IMR-90 (cell line): ENCODE measurements at regions not wholly inside any gene's neighbourhood (a gene's known extent, or its start where the extent isn't known, plus 50 kb on each side); places are given as distances from the start of the nearest gene placed in this dataset.

Experiments used
- ATAC-seq: fragments of 200-7000 bp; cut with Tn5 transposase; 2 replicates; pipeline ENCODE4 v1.9.1; 2020; ENCODE audit warnings: low read depth, mild to moderate bottlenecking, moderate library complexity
- BruUV-seq: library from RNA; stranded (reverse); fragments of 400-500 nt; replicated peaks from 2 replicates; lab custom pipeline; 2021; lab: Mats Ljungman, UMichigan
- CTCF ChIA-PET: fragments of 300-600 bp; formaldehyde crosslinking; extraction: SDS; loops from one replicate; lab custom pipeline; 2021; ENCODE audit warnings: antibody characterized with exemption; lab: Yijun Ruan, JAX
- POLR2A ChIA-PET: fragments of 300-600 bp; sonication (Branson Sonifier 250); formaldehyde crosslinking; loops from one replicate; lab custom pipeline; 2022; ENCODE audit warnings: antibody characterized with exemption; ENCODE audit not compliant: unreplicated experiment; lab: Charles Lee
- DNase-seq: peaks from one replicate; pipeline ENCODE4 v3.0.0; 2013
- H2AFZ ChIP-seq: replicated peaks from 2 replicates; pipeline ENCODE3; 2013; ENCODE audit warnings: low read length, mild to moderate bottlenecking; ENCODE audit not compliant: poor library complexity
- H2AK5ac ChIP-seq: 2 replicates; pipeline ENCODE4 v1.6.1; 2013; ENCODE audit warnings: low read depth, low read length, inconsistent platforms
- H2AK9ac ChIP-seq: replicated peaks from 2 replicates; pipeline ENCODE3; 2013; ENCODE audit warnings: mild to moderate bottlenecking, low read depth, low read length, moderate library complexity; ENCODE audit not compliant: poor library complexity
- H2BK120ac ChIP-seq: 2 replicates; pipeline ENCODE4 v1.6.1; 2013; ENCODE audit warnings: low read depth, low read length, inconsistent platforms
- H2BK15ac ChIP-seq: 3 replicates; pipeline ENCODE4 v1.6.1; 2013; ENCODE audit warnings: low read depth, low read length, inconsistent platforms
- H2BK20ac ChIP-seq: 2 replicates; pipeline ENCODE4 v1.6.1; 2013; ENCODE audit warnings: low read depth, mild to moderate bottlenecking, inconsistent platforms, low read length, moderate library complexity
- H2BK5ac ChIP-seq: 2 replicates; pipeline ENCODE4 v1.6.1; 2013; ENCODE audit warnings: mild to moderate bottlenecking, low read depth, low read length, inconsistent platforms; ENCODE audit not compliant: poor library complexity, severe bottlenecking
- H3K14ac ChIP-seq: replicated peaks from 2 replicates; pipeline ENCODE4 v1.6.1; 2013; ENCODE audit warnings: low read depth, low read length, inconsistent platforms
- H3K18ac ChIP-seq: 2 replicates; pipeline ENCODE4 v1.6.1; 2013; ENCODE audit warnings: low read depth, low read length, control low read depth
- H3K23ac ChIP-seq: 2 replicates; pipeline ENCODE4 v1.6.1; 2013; ENCODE audit warnings: low read depth, low read length, inconsistent platforms
- H3K27ac ChIP-seq: 2 replicates; pipeline ENCODE4 v1.5.1; 2013; ENCODE audit warnings: mild to moderate bottlenecking, control low read depth, low read length; ENCODE audit not compliant: insufficient read depth
- H3K27me3 ChIP-seq: 2 replicates; pipeline ENCODE4 v1.6.1; 2013; ENCODE audit warnings: low read length; ENCODE audit not compliant: control insufficient read depth, insufficient read depth
- H3K36me3 ChIP-seq: 2 replicates; pipeline ENCODE4 v1.6.1; 2013; ENCODE audit warnings: low read length, mixed read lengths; ENCODE audit not compliant: control insufficient read depth, insufficient read depth
- H3K4ac ChIP-seq: 2 replicates; pipeline ENCODE4 v1.6.1; 2013; ENCODE audit warnings: low read depth, low read length, inconsistent platforms
- H3K4me1 ChIP-seq: 2 replicates; pipeline ENCODE4 v1.6.1; 2013; ENCODE audit warnings: low read length, mixed read lengths; ENCODE audit not compliant: control insufficient read depth, insufficient read depth
- H3K4me2 ChIP-seq: 2 replicates; pipeline ENCODE4 v1.6.1; 2013; ENCODE audit warnings: low read depth, mild to moderate bottlenecking, control low read depth, low read length, moderate library complexity
- H3K4me3 ChIP-seq: 2 replicates; pipeline ENCODE4 v1.5.1; 2013; ENCODE audit warnings: low read depth, mild to moderate bottlenecking, control low read depth, low read length, moderate library complexity; ENCODE audit not compliant: insufficient read depth
- H3K56ac ChIP-seq: 2 replicates; pipeline ENCODE4 v1.6.1; 2013; ENCODE audit warnings: low read length, inconsistent platforms; ENCODE audit not compliant: insufficient read depth; ENCODE audit errors: extremely low read depth
- H3K79me1 ChIP-seq, 2 experiments: 2 replicates each; pipeline ENCODE4 v1.6.1; 2013; ENCODE audit warnings: low read length in 2 of 2, inconsistent platforms in 1 of 2, low read depth in 1 of 2
- H3K9ac ChIP-seq: 2 replicates; pipeline ENCODE4 v1.6.1; 2013; ENCODE audit warnings: low read depth, low read length, control low read depth
- H3K9me1 ChIP-seq: 2 replicates; pipeline ENCODE4 v1.6.1; 2013; ENCODE audit warnings: low read length, inconsistent platforms; ENCODE audit not compliant: insufficient read depth
- H3K9me3 ChIP-seq: 2 replicates; pipeline ENCODE4 v1.6.1; 2013; ENCODE audit warnings: low read length; ENCODE audit not compliant: control insufficient read depth, insufficient read depth
- H4K20me1 ChIP-seq: 2 replicates; pipeline ENCODE4 v1.6.1; 2013; ENCODE audit warnings: low read length, inconsistent platforms; ENCODE audit not compliant: insufficient read depth
- H4K5ac ChIP-seq: 2 replicates; pipeline ENCODE4 v1.6.1; 2013; ENCODE audit warnings: mild to moderate bottlenecking, low read depth, low read length, control low read depth
- H4K8ac ChIP-seq, 2 experiments: 2 replicates each; pipeline ENCODE4 v1.6.1; 2013; ENCODE audit warnings: low read depth in 2 of 2, low read length in 2 of 2, control low read depth in 1 of 2, inconsistent platforms in 1 of 2
- H4K91ac ChIP-seq: 2 replicates; pipeline ENCODE4 v1.6.1; 2013; ENCODE audit warnings: low read depth, low read length, inconsistent platforms; ENCODE audit not compliant: insufficient read depth
- BHLHE40 ChIP-seq: fragments of 150-350 bp; IDR thresholded peaks from 2 replicates; pipeline ENCODE4 v1.6.1; 2016; ENCODE audit warnings: mild to moderate bottlenecking, low read depth, low read length
- CEBPB ChIP-seq: IDR thresholded peaks from 2 replicates; pipeline ENCODE4 v1.6.1; 2012; ENCODE audit warnings: low read depth, low read length, improper control_type of control experiment
- CHD1 ChIP-seq: IDR thresholded peaks from 2 replicates; pipeline ENCODE4 v1.6.1; 2012; ENCODE audit warnings: low read depth, low read length, improper control_type of control experiment
- CTCF ChIP-seq: conservative IDR thresholded peaks from 2 replicates; pipeline ENCODE4 v1.5.1; 2012; ENCODE audit warnings: mild to moderate bottlenecking, low read depth, low read length, improper control_type of control experiment
- ELK1 ChIP-seq: fragments of 150-350 bp; IDR thresholded peaks from 2 replicates; pipeline ENCODE4 v1.6.1; 2016; ENCODE audit warnings: low read depth, mild to moderate bottlenecking, low read length, moderate library complexity, borderline replicate concordance
- FOS ChIP-seq: fragments of 150-350 bp; IDR thresholded peaks from 2 replicates; pipeline ENCODE4 v1.6.1; 2016; ENCODE audit warnings: low read depth, low read length
- MAFK ChIP-seq: IDR thresholded peaks from 2 replicates; pipeline ENCODE4 v1.6.1; 2012; ENCODE audit warnings: low read depth, low read length, improper control_type of control experiment
- MAZ ChIP-seq: IDR thresholded peaks from 2 replicates; pipeline ENCODE4 v1.6.1; 2012; ENCODE audit warnings: low read depth, mild to moderate bottlenecking, low read length, improper control_type of control experiment, moderate library complexity, borderline replicate concordance
- NFE2L2 ChIP-seq: fragments of 150-350 bp; IDR thresholded peaks from 2 replicates; pipeline ENCODE4 v1.6.1; 2016; ENCODE audit warnings: low read depth, mild to moderate bottlenecking, low read length
- RFX5 ChIP-seq: IDR thresholded peaks from 2 replicates; pipeline ENCODE4 v1.8.0; 2012; ENCODE audit warnings: low read depth, mild to moderate bottlenecking, low read length, moderate library complexity
- WGBS, 2 experiments: methylation state at CpG; one replicate each; pipeline versions ENCODE4 v1.1.5 to v1.1.7; 2013; ENCODE audit warnings: missing lambda C conversion rate in 2 of 2; ENCODE audit not compliant: insufficient read length in 1 of 2; ENCODE audit errors: extremely low coverage in 2 of 2; 5-methylcytosine and 5-hydroxymethylcytosine counted together
- dilution Hi-C: fragments of 300-500 bp; cut with HindIII; formaldehyde crosslinking; loops from one replicate; pipeline ENCODE4 v1.14.3; 2018; ENCODE audit warnings: low sequenced_read_pairs; ENCODE audit not compliant: unreplicated experiment
- in situ Hi-C: fragments of 300-500 bp; cut with MboI; formaldehyde crosslinking; loops from 3 replicates; pipeline ENCODE4 v1.14.3; 2019; ENCODE audit warnings: low sequenced_read_pairs, inconsistent platforms, mixed read lengths
- intact Hi-C: fragments of 100-400 bp; cut with micrococcal nuclease; formaldehyde crosslinking; loops from 2 replicates; pipeline ENCODE4 v1.10.0; 2022

GRCh38 chr5:167912941-167913665 is 378.3 kb upstream of the WWC1 start:
- no CpG with 5 or more reads among the region's 6 CpGs for WGBS, 2 experiments
- Histone ChIP-seq H2BK120ac (no peak overlapping the region), H3K36me3 (no peaks in the 10 kb centered on the region), H3K27ac (no peak overlapping the region), H3K4me2 (no peak overlapping the region), H3K18ac (no peak overlapping the region), H3K27me3 (no peaks in the 10 kb centered on the region; the same call in 1 of the 2 replicates), H3K9ac (no peak overlapping the region), H4K5ac (no peak overlapping the region), H2BK20ac (no peak overlapping the region), H2AK5ac (no peak overlapping the region), H3K9me1 (no peaks in the 10 kb centered on the region), H3K14ac (no peak overlapping the region), H2AK9ac (no peak overlapping the region), H2AFZ (no peak overlapping the region), H3K23ac (no peak overlapping the region), H3K4me1 (no peaks in the 10 kb centered on the region), H2BK15ac (no peak overlapping the region), H4K20me1 (no peaks in the 10 kb centered on the region), H3K56ac (no peak overlapping the region), H3K4ac (no peak overlapping the region), H2BK5ac (no peak overlapping the region), H3K4me3 (no peak overlapping the region), H3K9me3 (no peaks in the 10 kb centered on the region), H3K79me1 (no peaks in the 10 kb centered on the region), H4K8ac (no peak overlapping the region), H4K91ac (no peak overlapping the region)
- TF ChIP-seq MAZ (no peak), BHLHE40 (no peak), NFE2L2 (no peak), RFX5 (no peak), CEBPB (no peak), CTCF (no peak), CHD1 (no peak), MAFK (no peak), FOS (no peak), ELK1 (no peak)
- dilution Hi-C loops (no loop called here), intact Hi-C loops (no loop called here), in situ Hi-C loops (no loop called here)
- DNase-seq: peak; percentile 7
- ChIA-PET CTCF (no interaction called here), POLR2A (no interaction called here)
- no TSS peak for BruUV-seq
- ATAC-seq: no peak
